T-helper 1 cell treated with Interleukin-12 subunit alpha and Interleukin-12 subunit beta and Interleukin-4 antibody, amounts not matched to agents 30 ng/mL and 1 ng/mL, for 36 hours (primary cell): ENCODE measurements at regions not wholly inside any gene's neighbourhood (a gene's known extent, or its start where the extent isn't known, plus 50 kb on each side); places are given as distances from the start of the nearest gene placed in this dataset.

Experiments used
- intact Hi-C: fragments of 100-400 bp; cut with micrococcal nuclease; formaldehyde crosslinking; loops from one replicate; pipeline ENCODE4 v1.15.1; 2024

DNA sequence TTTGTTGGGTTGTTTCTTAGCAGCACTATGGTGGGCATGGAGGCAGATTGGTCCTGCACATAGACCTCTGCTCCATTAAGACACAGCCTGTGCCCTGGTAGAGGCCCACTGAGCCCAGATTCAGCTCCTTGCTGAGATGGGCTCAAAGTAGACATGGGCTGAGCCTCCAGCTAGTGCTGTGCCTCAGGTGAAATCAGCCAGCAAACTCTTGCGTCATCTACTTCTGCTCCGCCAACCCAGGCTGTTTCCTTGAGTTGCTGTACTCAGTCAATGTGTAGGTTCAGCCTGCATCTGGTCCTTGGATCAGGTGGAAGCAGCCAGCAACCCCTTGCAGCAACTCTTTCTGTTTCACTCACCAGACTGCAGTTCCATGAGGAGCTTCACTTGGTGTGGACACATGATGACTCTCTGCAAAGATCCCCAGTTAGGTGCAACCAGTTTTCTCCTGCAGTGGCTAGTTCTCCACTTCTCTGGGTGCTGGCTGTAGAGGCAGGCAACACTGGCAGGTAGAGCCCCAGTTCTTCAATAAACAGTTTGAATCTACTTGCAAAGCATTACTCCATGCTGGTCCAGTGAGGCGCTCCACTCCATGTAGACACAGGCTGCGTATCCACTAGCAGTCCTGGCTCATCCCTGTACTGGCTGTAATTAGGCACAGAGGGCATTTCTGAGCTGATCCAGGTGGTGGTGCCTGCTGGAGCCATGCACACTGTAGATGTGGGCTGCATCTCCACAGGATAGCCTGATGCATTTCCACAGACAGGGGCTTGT, 199.0 kb upstream of the MAMLD1 start:
- intact Hi-C loops = no loop called here

DNA sequence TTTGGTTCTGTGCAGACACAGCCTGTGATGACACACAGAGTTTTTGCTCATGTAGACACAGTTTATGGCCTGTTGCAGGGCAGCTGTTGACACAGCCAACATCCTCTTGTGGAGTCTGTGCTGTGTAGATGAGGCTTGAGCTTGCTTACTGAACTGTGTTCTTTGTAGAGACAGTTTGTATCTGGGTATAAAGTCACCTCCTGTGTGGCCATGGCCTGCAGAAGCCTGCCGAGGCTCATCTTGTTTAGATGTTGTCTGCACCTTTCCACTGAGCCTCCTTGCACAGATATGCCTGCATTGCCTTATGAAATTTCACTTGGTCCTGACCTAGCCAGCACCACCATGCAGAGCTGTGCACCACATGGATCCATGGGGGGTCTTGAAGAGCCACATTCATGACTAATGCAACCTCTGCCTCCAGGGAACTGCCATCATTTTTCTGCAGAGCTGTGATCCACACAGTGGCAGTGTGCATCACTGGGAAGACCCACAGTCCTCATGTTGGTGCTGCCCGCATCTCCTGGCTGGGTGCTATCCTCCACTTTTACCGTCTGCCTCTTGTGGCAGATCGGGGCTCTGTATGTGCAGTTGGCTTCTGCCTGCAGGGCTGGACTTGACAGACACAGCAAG, 198.0 kb upstream of the MAMLD1 start:
- intact Hi-C loops = no loop called here

GRCh38 chrX:150165776-150166610, 197.1 kb upstream of the MAMLD1 start:
- intact Hi-C loops = no loop called here

DNA sequence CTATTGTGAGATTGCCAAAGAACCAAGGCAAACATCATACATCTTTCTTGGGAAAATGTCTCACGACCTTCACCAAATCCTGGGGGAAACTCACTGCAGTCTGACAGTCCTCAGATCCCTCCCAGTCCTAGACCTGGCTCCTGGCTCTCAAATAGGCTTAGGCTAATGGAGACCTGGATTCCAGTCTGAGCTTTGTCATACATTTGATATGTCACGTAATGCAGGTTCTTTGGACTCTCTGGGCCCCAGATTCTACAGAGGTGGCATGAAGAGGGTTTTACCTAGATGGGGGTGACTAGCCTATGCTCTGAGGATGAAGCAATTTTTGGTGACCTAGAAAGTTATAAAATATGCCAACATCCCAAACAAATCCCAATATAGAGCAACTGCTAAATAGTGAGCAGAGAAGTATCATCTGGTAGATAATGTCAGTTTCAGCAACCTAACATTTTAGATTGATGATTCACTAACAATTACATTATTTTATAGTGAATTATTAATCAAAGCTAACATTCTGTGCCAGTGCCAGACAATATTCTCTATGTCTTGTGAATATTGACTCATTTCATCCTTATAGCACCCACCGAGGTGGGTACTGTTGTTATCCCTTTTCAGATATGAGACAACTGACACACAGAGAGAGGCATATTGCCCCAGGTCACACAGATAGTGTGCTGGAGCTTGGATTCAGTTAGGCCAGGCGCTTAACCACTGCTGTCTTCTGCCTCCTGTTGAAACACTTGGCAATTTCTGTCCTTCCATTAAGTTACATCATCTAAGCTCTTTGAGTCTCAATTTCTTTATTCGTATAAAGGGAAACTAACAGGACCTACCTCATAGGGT, 195.4 kb upstream of the MAMLD1 start:
- intact Hi-C loops = no loop called here

DNA sequence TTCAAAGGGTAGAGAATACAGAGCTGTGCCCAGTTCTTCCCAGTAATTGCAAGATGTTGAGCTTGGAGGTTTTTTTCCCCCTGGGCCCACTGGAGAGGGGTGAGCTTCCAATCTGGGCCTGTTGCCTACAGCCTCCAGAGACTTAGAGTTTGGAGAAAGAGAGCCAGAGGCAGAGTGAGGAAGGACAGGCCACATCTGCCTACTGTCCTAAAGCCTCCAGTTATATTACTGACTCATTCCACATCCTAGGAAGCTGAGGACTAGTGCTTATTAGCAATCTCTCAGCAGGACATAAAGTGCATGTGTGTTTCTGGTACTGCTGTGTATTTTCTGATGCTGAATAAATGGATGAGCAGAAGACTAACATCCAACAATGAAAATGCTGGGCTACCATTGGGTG, 181.0 kb upstream of the MAMLD1 start:
- intact Hi-C loops = no loop called here

DNA sequence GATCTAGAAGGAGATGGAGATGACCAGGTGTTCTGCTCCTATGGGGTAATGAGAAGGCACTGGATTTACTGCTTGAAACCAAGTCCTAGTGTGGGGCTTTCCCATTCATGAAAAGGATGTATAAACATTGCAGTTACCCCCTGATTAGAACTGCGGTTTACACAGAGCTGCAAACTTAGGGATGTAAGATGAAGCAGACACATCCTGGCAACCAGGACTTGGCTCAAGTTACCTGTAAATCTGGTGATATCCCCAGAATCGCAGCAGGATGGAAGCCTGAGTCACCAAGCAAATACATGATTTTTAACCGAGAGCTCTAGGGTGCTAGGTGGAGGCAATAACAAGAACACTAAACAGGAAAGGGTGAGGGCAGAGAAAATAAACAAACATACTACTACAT, 178.6 kb upstream of the MAMLD1 start:
- intact Hi-C loops = no loop called here

DNA sequence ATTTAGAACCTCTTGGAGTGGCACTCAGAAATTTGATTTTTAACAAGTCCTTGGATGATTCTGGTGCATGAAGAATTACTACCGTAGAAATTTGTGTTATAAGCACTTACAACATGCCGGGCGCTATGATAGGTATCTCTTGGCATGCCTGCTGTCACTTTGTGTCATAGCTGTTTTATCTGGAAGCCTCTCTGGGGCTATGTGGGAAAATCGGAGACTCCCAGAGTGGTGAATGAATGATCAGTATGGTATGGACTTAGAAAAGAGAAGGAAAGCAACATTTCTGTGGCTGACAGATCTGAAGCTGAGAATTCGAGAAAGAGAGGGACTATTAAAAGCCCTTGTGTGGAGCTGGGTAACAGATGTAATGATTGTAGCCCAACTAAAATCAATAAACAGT, 177.4 kb upstream of the MAMLD1 start:
- intact Hi-C loops = no loop called here

- intact Hi-C loops = no loop called here
These were observed 170.3 kb upstream of the MAMLD1 start for GRCh38 chrX:150192816-150193215.

DNA sequence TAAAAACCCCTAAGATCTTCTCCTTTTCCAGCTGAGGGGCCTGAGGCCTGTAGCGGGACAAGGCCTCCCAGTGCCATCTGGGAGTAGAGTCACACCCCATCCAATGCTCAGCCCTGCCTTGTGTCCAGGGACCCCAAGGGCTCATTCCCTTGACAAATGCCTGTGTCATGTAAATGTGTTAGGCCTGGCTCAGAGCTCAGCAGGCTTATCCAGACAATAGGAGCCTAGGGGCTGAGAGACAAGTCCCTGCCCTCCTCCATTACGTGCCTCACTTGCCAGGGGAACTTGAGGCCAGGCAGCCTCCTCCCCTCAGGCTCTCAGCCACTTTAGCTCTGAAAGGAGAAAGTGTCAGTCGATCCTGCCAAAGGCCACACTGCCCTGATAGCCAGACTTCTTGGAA, 166.8 kb upstream of the MAMLD1 start:
- intact Hi-C loops = no loop called here

DNA sequence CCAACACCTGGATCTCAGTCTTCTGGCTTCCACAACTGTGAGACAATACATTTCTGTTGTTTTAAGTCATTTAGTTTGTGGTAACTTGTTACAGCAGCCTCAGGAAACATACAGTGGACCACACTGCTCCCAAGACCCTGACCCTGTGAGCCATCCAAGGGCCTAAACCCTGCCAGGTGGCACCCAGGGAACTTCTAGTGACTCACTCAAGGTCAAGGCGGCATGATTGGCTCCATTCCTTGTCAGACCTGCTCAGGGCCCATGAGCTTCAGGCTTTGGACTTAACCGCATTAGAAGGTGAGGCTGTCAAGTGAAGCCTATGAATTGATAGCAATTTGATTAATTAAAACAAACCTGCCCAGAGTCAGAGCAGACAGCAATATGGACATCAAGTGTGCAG, 165.7 kb upstream of the MAMLD1 start:
- intact Hi-C loops = no loop called here

- intact Hi-C loops = no loop called here
These were observed 164.3 kb upstream of the MAMLD1 start for GRCh38 chrX:150198776-150199175.

DNA sequence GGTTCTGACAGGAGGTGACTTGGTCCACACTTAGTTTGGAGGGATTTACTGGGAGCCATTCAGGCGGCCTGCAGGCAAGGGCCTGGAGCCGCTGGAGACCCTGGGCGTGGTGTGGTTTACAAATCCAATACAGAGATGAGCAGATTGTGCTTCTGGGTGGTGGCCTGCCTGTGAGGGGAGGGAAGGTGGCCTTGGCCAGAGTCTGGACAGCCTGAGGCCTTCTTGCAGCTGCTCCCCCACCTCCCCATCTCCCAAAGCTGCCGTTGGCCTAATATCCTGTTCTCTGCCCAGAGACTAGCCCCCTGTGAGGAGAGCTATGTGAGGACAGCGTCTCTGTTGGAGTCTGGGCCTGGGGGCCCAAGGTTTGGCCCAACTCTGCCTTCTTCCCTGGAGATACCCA, 163.9 kb upstream of the MAMLD1 start:
- intact Hi-C loops = no loop called here

DNA sequence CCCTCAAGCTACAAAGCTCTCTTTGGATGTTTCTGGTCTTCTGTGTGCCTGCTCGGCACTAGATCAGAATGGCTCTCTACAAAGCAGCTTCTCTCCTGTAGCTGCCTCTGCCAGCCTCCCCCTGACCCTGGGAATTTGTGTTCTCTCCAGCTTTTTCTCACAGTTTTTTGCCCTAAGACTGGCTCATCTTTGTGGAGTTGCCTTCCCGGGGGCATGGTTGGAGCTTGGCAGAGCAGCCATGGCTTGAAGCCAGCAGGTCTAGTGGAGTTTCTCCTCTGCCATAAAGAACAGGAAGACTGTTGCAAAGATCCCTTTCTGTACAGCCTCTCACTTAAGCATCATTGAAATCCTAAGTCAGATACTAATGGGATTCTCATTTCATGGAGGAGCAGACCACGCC, 163.3 kb upstream of the MAMLD1 start:
- intact Hi-C loops = loop anchor here (5.0 to 10.0 kb wide), 2 partner anchors 275 to 347 kb away; no protein-coding TSS in a partner anchor

- intact Hi-C loops = loop anchor here (5.0 to 10.0 kb wide), 2 partner anchors 274 to 347 kb away; no protein-coding TSS in a partner anchor
These were observed 162.8 kb upstream of the MAMLD1 start for GRCh38 chrX:150200361-150200760.

GRCh38 chrX:150200820-150201287, 162.3 kb upstream of the MAMLD1 start:
- intact Hi-C loops = loop anchor here (5.0 to 10.0 kb wide), 2 partner anchors 274 to 346 kb away; no protein-coding TSS in a partner anchor

DNA sequence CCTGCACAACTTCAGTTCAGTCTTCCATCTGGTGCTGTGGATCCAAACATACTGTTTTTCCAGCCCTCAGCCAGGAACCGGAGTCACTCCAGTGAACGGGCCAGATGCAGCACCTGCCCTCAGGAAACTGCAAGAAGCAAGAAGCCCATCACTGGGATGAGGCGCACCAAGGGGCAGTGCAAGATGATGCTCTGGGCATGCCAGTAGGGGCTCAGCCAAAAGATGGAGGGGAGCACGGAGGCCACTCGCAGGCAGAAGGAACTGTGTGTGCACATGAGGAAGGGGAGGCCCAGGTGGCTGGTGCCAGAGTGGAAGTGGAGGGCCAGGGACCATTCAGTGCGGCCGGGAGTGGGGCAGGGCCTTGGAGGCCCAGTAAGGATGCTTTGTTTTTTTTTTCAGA, 161.7 kb upstream of the MAMLD1 start:
- intact Hi-C loops = loop anchor here (5.0 to 10.0 kb wide), 2 partner anchors 273 to 346 kb away; no protein-coding TSS in a partner anchor

- intact Hi-C loops = loop anchor here (5.0 to 10.0 kb wide), 2 partner anchors 273 to 345 kb away; no protein-coding TSS in a partner anchor
These were observed 161.3 kb upstream of the MAMLD1 start for GRCh38 chrX:150201841-150202240.

GRCh38 chrX:150202641-150203247, 160.4 kb upstream of the MAMLD1 start:
- intact Hi-C loops = loop anchor here (5.0 to 10.0 kb wide), 2 partner anchors 272 to 345 kb away; no protein-coding TSS in a partner anchor

DNA sequence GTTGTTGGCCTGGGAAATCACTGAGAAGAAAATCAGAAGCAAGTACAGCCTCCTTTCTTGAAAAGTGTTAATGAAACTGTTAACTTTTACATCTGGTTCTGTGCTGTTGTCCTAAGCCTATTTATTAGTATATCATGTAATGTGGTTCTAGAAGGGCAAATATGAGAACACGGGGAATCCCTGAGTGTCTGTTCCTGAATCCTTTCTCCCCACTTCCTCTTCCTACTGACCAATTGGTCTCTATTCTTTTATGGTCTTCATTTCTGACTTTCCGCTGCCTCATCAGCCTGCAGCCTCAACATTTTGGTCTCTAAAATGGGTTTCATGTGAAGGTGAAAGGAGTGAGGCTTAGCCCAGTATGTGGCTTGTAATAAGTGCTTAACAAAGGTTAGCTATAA, 159.9 kb upstream of the MAMLD1 start:
- intact Hi-C loops = loop anchor here (5.0 to 10.0 kb wide), 2 partner anchors 272 to 344 kb away; no protein-coding TSS in a partner anchor

DNA sequence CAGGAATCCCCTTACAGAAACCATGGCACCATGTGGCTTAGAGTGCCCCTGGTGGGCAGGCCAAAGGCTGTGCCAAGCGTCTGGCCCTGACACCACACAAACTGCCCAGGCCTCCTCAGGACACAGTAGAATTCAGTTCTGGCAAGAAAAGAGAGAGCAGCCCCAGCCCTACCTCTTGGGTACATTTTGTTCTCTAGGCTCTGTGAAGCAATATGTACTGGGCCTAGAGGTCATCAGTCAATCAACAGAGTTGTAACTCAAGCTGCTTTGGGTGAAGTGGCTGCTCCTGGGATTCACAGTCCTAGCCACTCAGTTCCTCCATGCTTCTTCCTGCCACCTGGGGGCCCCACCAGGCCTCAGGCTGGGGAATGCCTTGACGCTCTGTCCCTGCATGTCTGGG, 158.1 kb upstream of the MAMLD1 start:
- intact Hi-C loops = loop anchor here (5.0 to 10.0 kb wide), 2 partner anchors 157 to 270 kb away; partner anchors contain the start of gene MAMLD1
